GM19043 (cell line): ENCODE measurements at regions not wholly inside any gene's neighbourhood (a gene's known extent, or its start where the extent isn't known, plus 50 kb on each side); places are given as distances from the start of the nearest gene placed in this dataset.

ENCODE experiments used
- ATAC-seq: cut with Tn5 transposase; IDR thresholded peaks from one replicate; pipeline ENCODE4 v1.9.1; 2021; ENCODE audit warnings: low read depth; ENCODE audit not compliant: unreplicated experiment

GRCh38 chr1:69121723-69122122 is 446.0 kb upstream of the LRRC7 start:
- no peak for ATAC-seq

GRCh38 chr1:69122373-69122772 is 445.3 kb upstream of the LRRC7 start:
- no peak for ATAC-seq

- ATAC-seq: no peak
These were observed 444.2 kb upstream of the LRRC7 start for GRCh38 chr1:69123486-69123885.

- no peak for ATAC-seq
These were observed 440.9 kb upstream of the LRRC7 start for GRCh38 chr1:69126796-69127195.

- ATAC-seq: no peak
These were observed 439.5 kb upstream of the LRRC7 start for GRCh38 chr1:69128204-69128603.

- no peak for ATAC-seq
These were observed 438.2 kb upstream of the LRRC7 start for GRCh38 chr1:69129538-69129937.

- no peak for ATAC-seq
These were observed 429.6 kb upstream of the LRRC7 start for GRCh38 chr1:69138172-69138571.

- ATAC-seq: no peak
These were observed 428.7 kb upstream of the LRRC7 start for GRCh38 chr1:69139007-69139406.

GRCh38 chr1:69146303-69146702 is 421.4 kb upstream of the LRRC7 start:
- ATAC-seq: no peak

GRCh38 chr1:69148731-69149130 is 419.0 kb upstream of the LRRC7 start:
- no peak for ATAC-seq

GRCh38 chr1:69157046-69157756 is 410.5 kb upstream of the LRRC7 start:
- no peak for ATAC-seq

GRCh38 chr1:69163241-69163640 is 404.5 kb upstream of the LRRC7 start:
- no peak for ATAC-seq

- ATAC-seq: no peak
These were observed 403.9 kb upstream of the LRRC7 start for GRCh38 chr1:69163779-69164178.

- ATAC-seq: no peak
These were observed 399.8 kb upstream of the LRRC7 start for GRCh38 chr1:69167876-69168275.

GRCh38 chr1:69171248-69171647 is 396.5 kb upstream of the LRRC7 start:
- ATAC-seq: no peak

GRCh38 chr1:69172003-69173000 is 395.4 kb upstream of the LRRC7 start:
- no peak for ATAC-seq

GRCh38 chr1:69175053-69175452 is 392.7 kb upstream of the LRRC7 start:
- no peak for ATAC-seq

- ATAC-seq: no peak
These were observed 387.4 kb upstream of the LRRC7 start for GRCh38 chr1:69180358-69180757.

GRCh38 chr1:69185378-69185777 is 382.3 kb upstream of the LRRC7 start:
- no peak for ATAC-seq

GRCh38 chr1:69191335-69191734 is 376.4 kb upstream of the LRRC7 start:
- no peak for ATAC-seq

- no peak for ATAC-seq
These were observed 372.6 kb upstream of the LRRC7 start for GRCh38 chr1:69195136-69195535.

GRCh38 chr1:69196071-69196470 is 371.7 kb upstream of the LRRC7 start:
- ATAC-seq: no peak
